Tibial nerve (tissue), 4 donors: ENCODE measurements at regions not wholly inside any gene's neighbourhood (a gene's known extent, or its start where the extent isn't known, plus 50 kb on each side); places are given as distances from the start of the nearest gene placed in this dataset.

ENCODE experiments used
- EP300 ChIP-seq, 2 donors: sonication (generic); formaldehyde crosslinking; IDR thresholded peaks; one replicate each; pipeline ENCODE4 v1.6.1; 2017; ENCODE audit warnings: antibody characterized with exemption in 2 of 2, mild to moderate bottlenecking in 1 of 2
- POLR2A ChIP-seq, 2 donors: fragments of 450-650 bp; IDR thresholded peaks; one replicate each; pipeline ENCODE4 v1.6.1; 2017; ENCODE audit warnings: antibody characterized with exemption in 2 of 2, mild to moderate bottlenecking in 2 of 2, moderate library complexity in 2 of 2
- TF ChIP-seq, protein P1 (sequence below), 5 experiments: fragments of 200-600 bp in 3 of 5; fragments of 450-650 bp in 2 of 5; sonication (generic) in 3 of 5; IDR thresholded peaks; one replicate each; pipeline ENCODE4 v1.5.1; 2016 to 2019; ENCODE audit warnings: antibody characterized with exemption in 5 of 5, mild to moderate bottlenecking in 3 of 5, moderate library complexity in 2 of 5

- TF ChIP-seq POLR2A (IDR thresholded peaks at IDR 0.05) (no peak), EP300 (IDR thresholded peaks at IDR 0.05) (no peak)
- TF ChIP-seq, protein P1, sequence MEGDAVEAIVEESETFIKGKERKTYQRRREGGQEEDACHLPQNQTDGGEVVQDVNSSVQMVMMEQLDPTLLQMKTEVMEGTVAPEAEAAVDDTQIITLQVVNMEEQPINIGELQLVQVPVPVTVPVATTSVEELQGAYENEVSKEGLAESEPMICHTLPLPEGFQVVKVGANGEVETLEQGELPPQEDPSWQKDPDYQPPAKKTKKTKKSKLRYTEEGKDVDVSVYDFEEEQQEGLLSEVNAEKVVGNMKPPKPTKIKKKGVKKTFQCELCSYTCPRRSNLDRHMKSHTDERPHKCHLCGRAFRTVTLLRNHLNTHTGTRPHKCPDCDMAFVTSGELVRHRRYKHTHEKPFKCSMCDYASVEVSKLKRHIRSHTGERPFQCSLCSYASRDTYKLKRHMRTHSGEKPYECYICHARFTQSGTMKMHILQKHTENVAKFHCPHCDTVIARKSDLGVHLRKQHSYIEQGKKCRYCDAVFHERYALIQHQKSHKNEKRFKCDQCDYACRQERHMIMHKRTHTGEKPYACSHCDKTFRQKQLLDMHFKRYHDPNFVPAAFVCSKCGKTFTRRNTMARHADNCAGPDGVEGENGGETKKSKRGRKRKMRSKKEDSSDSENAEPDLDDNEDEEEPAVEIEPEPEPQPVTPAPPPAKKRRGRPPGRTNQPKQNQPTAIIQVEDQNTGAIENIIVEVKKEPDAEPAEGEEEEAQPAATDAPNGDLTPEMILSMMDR (IDR thresholded peaks at IDR 0.05), result no peak
Measured at GRCh38 chr7:137157256-137157655, 186.3 kb downstream of the PTN start.
